ENCODE measurements at regions not wholly inside any gene's neighbourhood (a gene's known extent, or its start where the extent isn't known, plus 50 kb on each side); places are given as distances from the start of the nearest gene placed in this dataset.

DNA sequence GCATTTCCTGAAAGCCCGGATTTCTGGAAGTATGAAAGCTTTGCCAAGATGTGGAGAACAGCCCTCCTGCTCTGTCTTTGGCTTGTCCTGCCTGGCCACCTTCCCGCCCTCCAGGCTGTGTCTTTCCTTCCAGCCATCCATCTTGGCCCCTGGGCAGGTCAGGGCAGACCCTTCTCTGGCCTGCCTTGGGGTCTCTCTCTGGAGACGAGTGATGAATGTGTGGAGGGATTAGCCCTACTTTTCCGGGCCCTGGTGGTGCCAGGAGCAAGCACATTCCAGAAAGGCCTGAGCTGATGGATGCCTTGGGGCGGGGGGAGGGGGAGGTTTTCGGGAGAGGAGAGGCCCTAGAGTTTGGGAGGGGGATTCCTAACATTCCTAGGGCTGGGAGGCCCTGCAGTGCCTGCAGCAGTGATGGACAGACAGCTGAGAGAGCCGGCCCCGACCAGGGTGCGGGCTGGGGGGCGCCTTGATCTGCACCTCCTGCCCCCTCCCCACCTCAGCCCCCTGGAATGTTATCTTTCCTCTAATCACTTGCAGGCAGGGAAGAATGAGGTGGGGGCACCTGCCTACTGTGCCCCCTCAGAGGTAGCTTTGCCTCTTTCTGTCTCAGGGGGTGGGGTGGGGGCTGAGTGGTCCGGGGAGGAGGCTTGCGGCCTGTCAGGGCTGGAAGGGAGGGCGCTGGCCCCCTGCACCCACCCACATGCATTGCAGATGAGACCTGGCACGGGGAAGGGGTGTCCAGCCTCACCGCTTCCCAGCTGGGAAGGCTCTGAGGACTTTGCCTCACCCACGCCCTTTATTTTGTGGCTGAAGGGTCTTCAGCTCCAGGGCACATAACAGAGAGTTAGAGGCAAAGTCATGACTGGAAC is 156.2 kb downstream of the DDX1 start:
- TF ChIP-seq CTCF (IDR thresholded peaks at IDR 0.05) (no peak), POLR2AphosphoS5 (IDR thresholded peaks at IDR 0.05) (no peak), POLR2A (IDR thresholded peaks at IDR 0.05) (no peak)
